ENCODE measurements at regions not wholly inside any gene's neighbourhood (a gene's known extent, or its start where the extent isn't known, plus 50 kb on each side); places are given as distances from the start of the nearest gene placed in this dataset.
A peak's percentile ranks its signal among the peaks of the same experiment; 100 is the strongest.
"Not testable (repeated sequence)": the region's sequence is repeated elsewhere in the genome, so short reads cannot be mapped to it uniquely, and the experiment has no call there.

DNA sequence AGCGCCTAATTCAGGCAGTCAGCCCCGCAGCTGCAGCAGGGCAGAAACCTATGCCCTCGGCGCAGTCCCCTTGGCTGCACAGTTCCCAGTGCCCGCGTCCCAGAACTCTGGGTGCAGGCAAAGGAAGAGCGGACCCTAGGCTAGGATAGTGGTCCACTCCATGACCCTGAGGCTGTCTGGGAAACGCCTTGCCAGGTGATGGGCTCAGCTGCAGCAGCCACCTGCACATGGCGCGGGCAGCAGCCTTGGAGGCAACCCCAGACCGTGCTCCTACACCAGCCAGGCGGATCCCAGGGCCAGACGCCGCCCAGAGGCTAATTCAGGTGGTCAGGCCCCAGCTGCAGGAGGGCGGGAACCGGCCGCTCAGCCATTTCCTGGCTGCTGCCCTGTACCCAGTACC lies 83.0 kb downstream of the POTEC start:
- not testable (repeated sequence) for DNase-seq (ENCODE audit: low read depth in 2 of 3, low spot score in 1 of 3)

DNA sequence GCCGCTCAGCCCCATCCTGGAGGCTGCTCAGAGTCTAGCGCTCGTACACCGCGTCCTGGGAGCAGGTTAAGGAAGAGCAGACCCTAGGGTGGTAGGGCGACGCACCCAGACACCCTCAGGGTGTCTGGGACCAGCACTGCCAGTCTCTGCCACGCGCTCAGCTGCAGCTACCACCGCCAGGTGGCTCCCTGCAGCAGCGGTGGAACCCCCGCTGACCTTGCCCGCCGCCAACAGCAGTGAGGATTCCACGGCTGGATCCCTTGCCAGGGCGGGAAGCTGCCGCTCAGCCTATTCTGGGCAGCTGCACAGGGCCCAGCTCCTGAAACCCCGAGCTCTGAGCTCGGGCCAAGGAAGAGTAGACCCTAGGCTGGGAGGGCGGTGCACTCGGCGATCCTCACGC lies 83.6 kb downstream of the POTEC start:
- not testable (repeated sequence) for DNase-seq (ENCODE audit: low read depth in 2 of 3, low spot score in 1 of 3)

DNA sequence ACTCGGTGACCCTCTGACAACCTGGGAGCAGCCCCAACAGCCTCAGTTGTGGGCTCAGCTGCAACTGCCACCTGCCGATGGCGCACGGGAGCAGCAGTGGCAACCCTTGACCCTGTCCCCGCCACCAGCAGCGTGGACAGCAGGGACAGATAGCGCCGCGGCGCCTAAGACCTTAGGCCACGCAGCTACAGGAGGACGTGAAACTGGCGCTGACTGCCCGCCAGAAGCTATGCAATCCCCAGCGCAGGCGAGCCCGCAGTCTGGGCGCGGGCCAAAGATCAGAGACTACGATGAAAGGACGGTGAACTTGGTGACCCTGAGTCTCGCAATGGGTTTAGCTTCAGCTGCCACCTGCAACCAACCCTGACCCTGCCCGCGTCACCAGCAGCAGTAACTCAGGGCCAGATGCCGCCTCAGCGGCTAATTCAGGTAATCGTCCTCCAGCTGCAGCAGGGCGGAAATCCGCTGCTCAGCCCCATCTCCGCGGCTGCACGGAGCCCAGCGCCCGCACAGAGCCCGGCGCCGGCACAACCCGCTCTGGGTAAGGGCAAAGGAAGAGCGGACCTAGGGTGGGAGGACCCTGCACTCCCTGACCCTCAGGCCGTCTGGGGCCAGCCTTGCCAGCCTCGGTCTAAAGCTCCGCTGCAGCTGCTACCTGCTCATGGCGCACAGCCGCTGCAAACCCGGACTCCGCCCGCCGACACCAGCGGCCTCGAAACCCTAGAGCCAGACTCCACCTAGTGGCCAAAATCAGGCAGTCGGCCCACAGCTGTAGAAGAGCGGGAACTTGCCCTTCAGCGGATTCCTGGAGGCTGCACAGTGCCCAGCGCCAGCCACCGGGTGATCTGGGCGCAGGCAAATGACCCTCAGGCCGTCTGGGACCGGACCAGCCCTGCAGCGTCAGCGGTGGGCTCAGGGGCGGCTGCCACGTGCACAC lies 85.1 kb downstream of the POTEC start:
- DNase-seq (ENCODE audit: low read depth in 2 of 3, low spot score in 1 of 3), result peak; percentile 34 to 61 (median 43)

DNA sequence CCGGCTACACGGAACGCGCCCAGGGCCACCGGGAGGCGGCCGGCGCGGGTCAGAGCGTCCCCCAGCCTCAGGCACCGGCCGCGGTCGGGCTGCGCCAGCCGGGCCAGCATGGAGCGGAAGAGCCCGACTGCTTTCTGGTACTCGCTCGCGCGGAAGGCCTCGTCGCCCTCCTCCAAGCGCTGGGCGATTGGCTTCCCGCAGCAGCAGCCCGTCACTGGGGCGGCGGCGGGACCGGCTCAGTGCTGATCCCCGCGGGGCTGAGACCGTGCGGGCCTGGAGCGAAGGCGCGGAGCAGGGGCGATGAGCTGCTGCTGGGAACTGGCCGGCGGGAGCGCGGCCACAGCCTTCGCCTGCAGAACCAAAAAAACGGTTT lies 92.8 kb downstream of the POTEC start:
- DNase-seq (ENCODE audit: low read depth in 2 of 3, low spot score in 1 of 3), result peak in 1 of 3 donors; percentile 3

DNA sequence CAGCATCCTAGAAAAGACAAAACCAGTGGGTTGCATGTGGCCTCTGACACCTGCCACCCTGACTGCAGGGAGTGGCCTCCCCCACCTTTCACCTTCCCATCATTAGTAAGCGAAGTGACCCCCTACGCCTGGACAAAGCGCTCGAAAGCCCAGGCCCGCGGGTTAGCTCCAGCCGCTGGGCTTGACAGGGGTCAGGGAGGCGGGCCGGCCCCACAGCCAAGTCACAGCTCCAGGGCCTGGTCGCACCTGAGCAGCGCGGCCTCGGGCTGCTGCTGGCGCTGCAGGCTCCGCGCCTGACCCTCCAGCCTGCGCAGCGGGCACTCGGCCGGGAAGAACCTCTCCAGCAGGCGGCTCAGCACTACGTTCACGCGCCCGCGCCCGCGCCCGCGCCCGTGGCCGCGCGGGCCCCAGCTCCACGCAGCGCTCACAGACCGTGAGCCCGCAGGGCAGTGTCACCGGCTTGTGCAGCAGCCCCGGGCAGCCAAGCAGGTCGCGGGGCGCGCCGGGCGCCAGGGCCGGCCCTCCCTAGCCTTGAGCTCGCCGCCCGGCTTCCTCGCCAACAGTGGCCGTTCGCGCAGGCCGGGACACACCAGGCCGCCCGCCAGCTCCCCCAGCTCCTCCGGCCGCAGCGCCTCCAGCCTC lies 93.3 kb downstream of the POTEC start:
- DNase-seq (ENCODE audit: low read depth in 2 of 3, low spot score in 1 of 3), result peak in 1 of 3 donors; percentile 1

DNA sequence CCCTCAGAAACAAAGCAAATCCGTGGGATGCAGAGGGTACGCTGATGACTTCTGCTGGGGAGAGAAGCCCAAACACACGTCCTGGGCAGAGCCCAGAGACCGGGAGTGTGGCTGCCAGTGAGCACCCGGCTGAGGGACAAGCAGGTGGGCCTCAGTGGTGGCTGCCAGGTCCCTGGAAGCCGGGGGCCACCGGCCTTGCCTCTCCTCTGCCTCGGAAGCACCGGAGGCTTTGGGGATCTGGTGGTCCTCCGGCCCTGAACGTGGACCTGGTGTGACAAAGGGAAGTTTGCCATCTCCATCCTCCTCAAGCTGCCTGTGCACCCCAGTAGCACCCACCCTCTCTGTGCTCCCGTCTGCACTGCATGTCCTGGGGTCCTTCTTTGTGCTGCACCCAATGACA lies 94.3 kb downstream of the POTEC start:
- not testable (repeated sequence) for DNase-seq (ENCODE audit: low read depth in 2 of 3, low spot score in 1 of 3)

DNA sequence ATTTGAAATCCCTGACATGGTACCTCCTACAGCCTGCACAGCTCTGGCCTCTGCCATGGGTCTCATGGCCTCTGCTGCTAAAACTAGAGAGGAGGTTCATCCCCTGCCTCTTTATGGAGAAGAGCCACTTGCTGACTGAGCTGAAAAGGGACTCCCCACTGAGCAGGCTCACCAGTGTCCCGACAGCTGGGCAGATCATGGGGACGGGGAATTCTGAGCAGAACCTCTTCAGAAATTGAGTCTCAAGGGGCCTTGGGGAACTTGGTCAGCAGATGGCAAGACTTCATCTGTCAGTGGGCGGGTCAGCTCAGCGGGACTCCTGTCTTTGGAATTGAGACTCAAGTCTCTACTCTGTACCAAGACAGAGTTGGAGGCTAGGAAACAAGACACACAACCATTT lies 95.7 kb downstream of the POTEC start:
- not testable (repeated sequence) for DNase-seq (ENCODE audit: low read depth in 2 of 3, low spot score in 1 of 3)

DNA sequence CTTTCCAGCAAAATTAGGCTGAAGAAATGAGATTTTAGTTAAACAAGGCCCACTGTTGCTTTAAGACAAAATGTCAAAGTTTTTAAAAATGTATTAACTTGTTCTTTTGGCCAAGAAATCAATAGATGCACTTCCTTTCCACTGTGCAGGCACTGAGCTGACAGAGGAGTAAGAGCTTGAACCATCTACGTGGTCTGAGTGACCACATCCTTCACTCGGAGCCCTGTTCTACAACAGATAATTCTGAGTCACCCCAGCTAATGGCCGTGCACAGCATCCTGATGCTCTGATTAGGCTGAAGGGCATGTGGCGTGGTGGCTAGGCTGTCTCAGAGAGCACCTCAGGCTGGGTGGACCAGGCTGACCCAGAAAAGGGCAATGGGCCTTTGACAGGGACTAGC lies 107.9 kb downstream of the POTEC start:
- not testable (repeated sequence) for DNase-seq (ENCODE audit: low read depth in 2 of 3, low spot score in 1 of 3)

DNA sequence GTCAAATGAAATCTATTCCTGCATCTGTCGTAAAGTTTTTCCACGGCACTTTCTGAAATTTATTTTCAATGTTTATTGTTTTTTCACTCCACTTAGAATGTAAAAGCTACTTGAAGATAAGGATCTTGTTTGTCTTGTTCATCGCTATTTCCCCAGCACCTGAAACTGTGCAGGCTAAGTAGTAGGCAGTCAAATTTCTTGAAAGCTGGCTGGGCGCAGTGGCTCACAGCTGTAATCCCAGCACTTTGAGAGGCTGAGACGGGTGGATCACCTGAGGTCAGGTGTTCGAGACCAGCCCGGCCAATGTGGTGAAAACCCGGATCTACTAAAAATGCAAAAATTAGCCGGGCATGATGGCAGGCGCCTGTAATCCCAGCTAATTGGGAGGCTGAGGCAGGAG lies 111.0 kb downstream of the POTEC start:
- DNase-seq (ENCODE audit: low read depth in 2 of 3, low spot score in 1 of 3), result not testable (repeated sequence)

DNA sequence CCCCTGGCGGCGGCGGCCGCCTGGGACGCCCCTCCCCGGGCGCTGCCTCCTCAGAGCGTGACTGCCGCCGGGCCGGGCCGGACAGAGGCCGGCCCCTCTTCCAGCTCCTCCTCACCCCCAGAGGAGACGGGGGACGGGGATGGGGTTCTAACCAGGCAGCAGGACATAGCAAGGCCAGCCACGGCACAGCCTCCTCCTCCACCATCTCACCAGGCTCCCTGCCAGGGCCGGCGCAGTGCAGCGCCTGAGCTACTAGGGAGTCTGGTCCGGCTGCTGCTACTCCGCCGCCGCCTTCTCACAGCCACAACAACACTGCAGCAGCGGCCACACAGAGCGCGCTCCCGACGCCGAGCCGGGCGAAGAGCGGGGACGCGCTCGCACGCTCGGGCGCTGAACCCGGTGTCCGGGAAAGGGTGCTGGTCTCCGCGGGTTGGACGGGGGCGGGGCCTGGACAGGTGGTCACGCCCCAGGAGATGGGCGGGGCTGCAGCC lies 112.3 kb downstream of the POTEC start:
- peak; percentile 38 to 66 (median 45) for DNase-seq (ENCODE audit: low read depth in 2 of 3, low spot score in 1 of 3)

DNA sequence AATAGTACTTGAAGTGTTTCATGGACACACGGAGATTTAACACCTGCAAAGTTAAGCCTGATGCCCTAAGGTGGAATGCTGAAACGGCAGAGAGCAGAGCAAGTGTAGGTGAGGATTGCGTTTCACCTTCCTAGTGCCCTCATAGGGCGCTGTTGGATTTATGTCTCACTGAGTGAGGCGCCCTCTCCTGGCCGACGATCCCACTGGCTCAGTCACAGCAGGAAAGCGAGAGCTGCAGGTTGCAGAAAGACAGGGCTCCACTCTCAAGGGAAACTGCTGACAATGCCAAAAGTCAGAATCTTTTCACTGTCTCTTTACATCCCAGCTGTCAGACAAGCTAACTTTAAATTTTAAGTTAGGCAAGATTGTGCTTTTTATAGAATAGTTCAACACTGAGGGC lies 127.6 kb downstream of the POTEC start:
- peak; percentile 4 to 20 (median 11) for DNase-seq (ENCODE audit: low read depth in 2 of 3, low spot score in 1 of 3)

DNA sequence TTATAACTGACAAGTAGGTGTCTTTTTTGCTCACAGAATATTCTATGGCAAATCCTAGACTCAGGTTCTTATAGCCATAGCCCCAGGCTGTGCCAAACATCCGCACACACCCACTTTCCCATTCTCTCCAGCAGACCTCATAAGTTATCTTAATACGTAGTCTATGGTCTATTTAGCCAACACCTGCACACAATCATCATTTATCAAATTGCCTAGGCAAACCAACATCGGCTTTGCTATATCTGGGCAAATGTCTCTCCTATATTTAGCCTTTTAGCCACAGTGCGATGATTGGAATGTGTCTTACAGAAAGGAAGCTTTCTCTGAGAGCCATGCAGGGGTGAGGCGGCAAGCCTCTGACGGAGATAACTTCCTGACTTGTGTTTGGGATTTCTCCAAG lies 128.0 kb downstream of the POTEC start:
- DNase-seq (ENCODE audit: low read depth in 2 of 3, low spot score in 1 of 3), result not testable (repeated sequence)

DNA sequence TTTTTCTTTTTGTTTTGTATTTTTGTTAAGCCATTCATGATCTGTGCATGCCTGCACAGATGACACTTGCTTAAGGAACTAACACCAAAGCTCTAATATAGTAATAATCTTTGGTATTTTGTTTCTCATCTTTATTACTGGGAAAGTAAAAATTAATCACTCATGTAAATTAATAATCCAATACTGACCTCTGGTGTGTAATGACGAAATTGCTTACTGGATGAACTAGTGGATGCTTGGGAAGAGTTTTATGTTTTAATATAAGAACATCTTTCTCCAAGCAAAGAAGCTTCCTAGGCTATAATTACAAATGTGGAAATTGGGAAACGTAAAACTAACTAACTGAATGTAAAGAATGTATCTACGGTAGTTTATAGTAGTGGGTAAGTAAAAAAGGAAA lies 147.9 kb downstream of the POTEC start:
- DNase-seq (ENCODE audit: low read depth in 2 of 3, low spot score in 1 of 3), result not testable (repeated sequence)

DNA sequence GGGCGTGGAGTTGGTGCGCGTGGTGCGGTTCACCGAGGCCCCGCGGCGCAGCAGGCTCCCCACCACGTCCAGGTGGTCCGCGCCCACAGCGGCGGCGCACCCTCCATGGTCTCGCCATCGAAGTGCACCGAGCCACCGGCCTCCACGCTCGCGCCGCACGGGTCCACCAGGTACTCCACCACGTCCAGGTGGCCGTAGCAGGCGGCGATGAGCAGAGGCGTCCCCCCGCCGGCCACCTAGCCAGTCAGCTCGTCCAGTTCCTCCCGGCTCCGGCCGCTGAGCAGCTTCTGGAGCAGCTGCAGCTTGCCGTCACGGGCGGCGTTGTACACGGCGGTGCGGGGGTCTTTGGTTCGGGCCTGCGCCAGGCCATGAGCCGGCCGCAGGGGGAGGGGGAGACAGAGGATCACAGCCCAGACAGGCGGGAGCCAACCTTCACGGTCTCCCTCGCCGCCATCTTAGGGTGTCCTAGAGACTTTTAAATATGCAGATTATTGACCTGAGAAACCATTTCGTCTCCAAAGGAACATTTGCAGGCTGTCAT lies 149.8 kb downstream of the POTEC start:
- not testable (repeated sequence) for DNase-seq (ENCODE audit: low read depth in 2 of 3, low spot score in 1 of 3)

DNA sequence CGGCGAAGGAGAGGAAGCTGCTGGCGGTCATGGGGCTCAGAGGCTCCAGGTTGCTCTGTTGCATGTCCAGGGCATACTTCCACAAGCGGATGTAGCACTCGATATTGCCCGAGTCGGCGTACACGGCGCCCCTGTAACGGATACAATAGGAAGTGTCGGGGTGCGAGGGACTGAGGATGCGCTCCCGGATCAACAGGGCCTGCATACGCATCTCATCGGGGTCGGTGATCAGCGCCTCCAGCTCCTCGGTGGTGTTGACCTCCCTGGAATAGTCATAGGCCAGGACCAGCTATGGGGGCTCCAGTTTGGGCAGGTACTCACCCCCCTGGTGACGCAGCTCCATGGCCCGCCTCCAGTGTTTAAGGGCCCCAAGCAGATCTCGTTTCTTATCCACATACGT lies 150.8 kb downstream of the POTEC start:
- DNase-seq (ENCODE audit: low read depth in 2 of 3, low spot score in 1 of 3), result not testable (repeated sequence)

DNA sequence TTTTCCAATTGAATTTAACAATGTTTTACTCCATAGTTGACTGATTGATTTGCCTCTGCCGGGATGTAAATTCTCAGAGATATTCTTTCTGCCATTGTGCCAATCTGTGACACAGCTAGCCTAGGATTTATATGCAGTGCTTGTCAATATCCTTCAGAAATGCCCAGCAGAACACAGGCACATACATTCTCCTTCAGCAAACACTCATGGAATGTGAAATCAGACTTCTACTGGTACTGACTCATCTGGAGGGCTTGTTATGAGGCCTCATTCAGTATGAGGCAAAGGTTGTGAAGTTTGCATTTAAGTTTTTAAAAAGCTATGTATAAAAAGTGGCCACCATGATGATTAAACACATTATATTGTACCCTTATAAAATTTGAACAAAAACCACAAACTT lies 158.4 kb downstream of the POTEC start:
- DNase-seq (ENCODE audit: low read depth in 2 of 3, low spot score in 1 of 3), result not testable (repeated sequence)

DNA sequence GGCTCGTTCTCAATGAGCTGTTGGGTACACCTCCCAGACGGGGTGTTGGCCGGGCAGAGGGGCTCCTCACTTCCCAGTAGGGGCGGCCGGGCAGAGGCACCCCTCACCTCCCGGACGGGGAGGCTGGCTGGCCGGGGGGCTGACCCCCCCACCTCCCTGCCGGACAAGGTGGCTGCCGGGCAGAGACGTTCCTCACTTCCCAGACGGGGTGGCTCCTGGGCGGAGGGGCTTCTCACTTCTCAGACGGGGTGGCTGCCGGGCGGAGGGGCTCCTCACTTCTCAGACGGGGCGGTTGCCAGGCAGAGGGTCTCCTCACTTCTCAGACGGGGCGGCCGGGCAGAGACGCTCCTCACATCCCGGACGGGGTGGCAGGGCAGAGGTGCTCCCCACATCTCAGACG lies 160.7 kb downstream of the POTEC start:
- not testable (repeated sequence) for DNase-seq (ENCODE audit: low read depth in 2 of 3, low spot score in 1 of 3)

DNA sequence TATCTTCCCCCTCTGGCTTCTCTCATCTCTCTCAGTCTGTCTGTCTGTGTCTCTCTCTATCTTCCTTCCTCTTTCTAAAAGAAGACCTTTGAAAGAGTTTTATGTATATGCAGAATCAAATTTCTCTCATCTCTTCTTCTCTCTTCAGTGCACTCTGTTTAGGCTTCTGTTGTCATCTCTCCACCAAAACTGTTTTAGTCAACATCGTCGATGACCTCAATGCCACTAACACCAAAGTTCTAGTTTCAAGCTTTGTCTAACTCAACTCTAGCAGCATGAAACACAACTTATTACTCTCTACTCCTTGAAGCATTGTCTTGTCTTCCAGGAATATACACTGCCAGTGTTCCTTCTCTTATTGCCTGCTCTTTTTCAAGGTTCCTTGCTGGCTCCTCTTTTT lies 163.9 kb downstream of the POTEC start:
- not testable (repeated sequence) for DNase-seq (ENCODE audit: low read depth in 2 of 3, low spot score in 1 of 3)

DNA sequence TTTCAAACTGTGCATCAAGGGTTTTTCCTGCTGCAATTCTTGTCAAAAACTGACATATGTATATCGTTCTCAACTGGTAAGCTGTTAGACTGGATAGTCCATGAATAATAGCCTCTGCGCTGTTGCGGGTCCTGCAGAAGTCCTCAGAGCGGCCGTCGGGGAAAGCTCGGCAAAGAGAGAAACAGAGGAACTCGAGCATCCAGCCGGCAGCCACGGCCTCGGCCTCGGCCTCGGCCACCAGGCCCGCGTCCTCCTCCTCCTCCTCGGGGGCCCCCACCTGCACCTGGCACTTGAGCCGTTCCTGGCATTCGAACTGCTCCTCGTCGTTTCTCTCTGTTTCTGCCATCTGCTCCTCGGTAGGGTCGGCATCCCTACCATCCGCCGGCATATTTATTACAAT lies 165.0 kb downstream of the POTEC start:
- DNase-seq (ENCODE audit: low read depth in 2 of 3, low spot score in 1 of 3), result not testable (repeated sequence)

DNA sequence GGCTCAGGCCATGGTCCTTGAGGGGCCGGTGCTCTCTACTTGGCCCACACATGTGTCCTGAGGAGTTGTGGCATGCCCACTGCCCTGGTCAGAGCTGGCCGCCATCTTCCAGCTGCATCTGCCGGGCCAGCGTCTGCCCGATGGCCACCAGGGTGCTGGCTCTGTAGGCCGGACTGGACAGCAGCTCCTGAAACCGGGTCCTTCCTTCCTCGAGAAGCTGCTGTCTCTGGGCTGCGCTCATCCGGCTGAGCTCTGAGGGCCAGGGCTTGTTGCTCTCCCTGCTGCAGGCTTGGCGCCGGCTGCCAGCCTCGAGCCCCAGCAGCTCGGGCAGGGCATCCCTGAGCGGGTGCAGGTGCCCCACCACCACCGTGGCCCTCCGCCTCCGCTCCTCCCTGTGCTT lies 182.1 kb downstream of the POTEC start:
- DNase-seq (ENCODE audit: low read depth in 2 of 3, low spot score in 1 of 3), result not testable (repeated sequence)

DNA sequence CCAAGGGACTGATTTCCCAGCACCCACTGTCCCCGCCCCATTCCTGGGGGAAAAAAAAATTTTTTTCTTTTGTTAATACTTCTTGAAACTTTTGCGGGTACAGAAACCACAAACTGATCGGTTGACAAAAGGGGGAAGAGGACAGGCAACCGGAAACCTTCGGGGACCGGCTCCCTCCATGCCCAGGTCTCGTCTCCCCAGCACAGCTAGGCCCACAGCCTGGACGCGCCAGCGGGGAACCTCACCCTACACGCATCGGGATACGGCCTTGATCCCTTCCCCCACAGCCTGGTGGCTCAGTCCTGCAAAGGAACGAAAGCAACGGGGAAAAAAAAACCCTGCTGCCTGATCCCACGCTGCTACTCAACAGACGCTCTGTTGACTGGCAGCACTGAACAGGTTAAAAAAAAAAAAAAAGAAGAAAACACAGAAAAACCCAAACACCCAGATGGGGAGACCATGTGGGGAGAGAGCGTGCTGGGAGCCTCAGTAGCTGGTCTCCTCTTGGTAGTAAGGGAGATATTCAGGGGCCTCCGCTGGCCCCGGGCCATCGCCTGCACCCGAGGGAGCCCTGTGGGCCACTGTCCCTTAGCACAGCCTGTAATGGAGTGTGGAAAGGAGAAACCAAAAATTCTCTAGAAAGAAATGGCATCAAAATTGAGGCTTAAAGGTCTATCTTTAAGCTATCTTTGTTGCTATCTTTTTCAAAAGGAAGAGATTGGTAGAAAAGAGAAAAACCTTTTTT lies 185.7 kb downstream of the POTEC start:
- not testable (repeated sequence) for DNase-seq (ENCODE audit: low read depth in 2 of 3, low spot score in 1 of 3)

All from stimulated activated CD4-positive, alpha-beta T cell treated with anti-CD3 and anti-CD28 coated beads, Interleukin-12 subunit alpha, Interleukin-12 subunit beta, amount 100 ng/mL, for 48 hours (primary cell).